ENCODE measurements at regions not wholly inside any gene's neighbourhood (a gene's known extent, or its start where the extent isn't known, plus 50 kb on each side); places are given as distances from the start of the nearest gene placed in this dataset.

- TF ChIP-seq CTCF (IDR thresholded peaks at IDR 0.05) = no peak
- Mint-ChIP-seq H3K36me3 (no peaks in the 10 kb centered on the region), H3K27ac (no peak overlapping the region), H3K27me3 (ENCODE audit: low read depth in 2 of 2) (peaks cover 9 to 21% of the 10 kb centered on the region in 2 donors), H3K4me3 (no peak overlapping the region), H3K4me1 (no peaks in the 10 kb centered on the region), H3K9me3 (no peaks in the 10 kb centered on the region)
- H3K9me3 ChIP-seq (ENCODE audit: control insufficient read depth, insufficient read depth, low read length) = no peaks in the 10 kb centered on the region
- no peak overlapping the region for H3K4me3 ChIP-seq (ENCODE audit: low read length)
- 75% methylated on average over 3 of the region's 7 CpGs for WGBS (ENCODE audit: insufficient coverage)
- H3K27ac ChIP-seq (ENCODE audit: low read length) = no peak overlapping the region
- H3K27me3 ChIP-seq (ENCODE audit: control insufficient read depth, insufficient read depth, low read length) = no peaks in the 10 kb centered on the region
- intact Hi-C loops (cut with micrococcal nuclease) = no loop called here
- H3K36me3 ChIP-seq (ENCODE audit: control insufficient read depth, insufficient read depth, low read length) = no peaks in the 10 kb centered on the region
- no peaks in the 10 kb centered on the region for H3K4me1 ChIP-seq (ENCODE audit: control insufficient read depth, insufficient read depth, low read length)
- no peak for DNase-seq
- no peak for ATAC-seq
These were observed 105.5 kb downstream of the BCOR start for GRCh38 chrX:39992300-39992699.

- TF ChIP-seq CTCF (IDR thresholded peaks at IDR 0.05) = no peak
These were observed 102.3 kb downstream of the BCOR start for GRCh38 chrX:39995457-39995856.

GRCh38 chrX:39996536-39996935 lies 101.2 kb downstream of the BCOR start:
- intact Hi-C loops (cut with micrococcal nuclease) = no loop called here
- 91% methylated on average over 5 of the region's 8 CpGs for WGBS (ENCODE audit: insufficient coverage)

More at GRCh38 chrX:39995457-39995856, 102.3 kb downstream of the BCOR start:
- H3K27me3 Mint-ChIP-seq (ENCODE audit: low read depth in 2 of 2) = peaks cover 7 to 32% of the 10 kb centered on the region in 2 donors
- Histone ChIP-seq H3K27ac (ENCODE audit: low read length) (no peak overlapping the region), H3K4me3 (ENCODE audit: low read length) (no peak overlapping the region), H3K9me3 (ENCODE audit: control insufficient read depth, insufficient read depth, low read length) (no peaks in the 10 kb centered on the region), H3K36me3 (ENCODE audit: control insufficient read depth, insufficient read depth, low read length) (no peaks in the 10 kb centered on the region), H3K27me3 (ENCODE audit: control insufficient read depth, insufficient read depth, low read length) (no peaks in the 10 kb centered on the region), H3K4me1 (ENCODE audit: control insufficient read depth, insufficient read depth, low read length) (no peaks in the 10 kb centered on the region)
- intact Hi-C loops (cut with micrococcal nuclease) = no loop called here
- H3K9me3 Mint-ChIP-seq = no peaks in the 10 kb centered on the region
- no peak overlapping the region for H3K27ac Mint-ChIP-seq
- no peaks in the 10 kb centered on the region for H3K36me3 Mint-ChIP-seq
- H3K4me3 Mint-ChIP-seq = no peak overlapping the region
- WGBS (ENCODE audit: insufficient coverage) = 93% methylated on average over 7 of the region's 9 CpGs
- DNase-seq = no peak
- ATAC-seq = no peak
- no peaks in the 10 kb centered on the region for H3K4me1 Mint-ChIP-seq

More at GRCh38 chrX:39996536-39996935, 101.2 kb downstream of the BCOR start:
- no peaks in the 10 kb centered on the region for H3K9me3 Mint-ChIP-seq
- DNase-seq (no peak), ATAC-seq (no peak)
- Histone ChIP-seq H3K27ac (ENCODE audit: low read length) (no peak overlapping the region), H3K9me3 (ENCODE audit: control insufficient read depth, insufficient read depth, low read length) (no peaks in the 10 kb centered on the region), H3K27me3 (ENCODE audit: control insufficient read depth, insufficient read depth, low read length) (no peaks in the 10 kb centered on the region), H3K4me3 (ENCODE audit: low read length) (no peak overlapping the region), H3K36me3 (ENCODE audit: control insufficient read depth, insufficient read depth, low read length) (no peaks in the 10 kb centered on the region), H3K4me1 (ENCODE audit: control insufficient read depth, insufficient read depth, low read length) (no peaks in the 10 kb centered on the region)
- no peaks in the 10 kb centered on the region for H3K36me3 Mint-ChIP-seq
- no peak overlapping the region for H3K27ac Mint-ChIP-seq
- H3K4me1 Mint-ChIP-seq = no peaks in the 10 kb centered on the region
- no peak overlapping the region for H3K4me3 Mint-ChIP-seq
- TF ChIP-seq CTCF (IDR thresholded peaks at IDR 0.05) = no peak
- H3K27me3 Mint-ChIP-seq (ENCODE audit: low read depth in 2 of 2) = peaks cover 10 to 33% of the 10 kb centered on the region in 2 donors

Measured in natural killer cell (primary cell).